Mucosa of descending colon (tissue), 3 donors: ENCODE measurements at regions not wholly inside any gene's neighbourhood (a gene's known extent, or its start where the extent isn't known, plus 50 kb on each side); places are given as distances from the start of the nearest gene placed in this dataset.

Experiments used
- ATAC-seq: fragments of 200-7000 bp; cut with Tn5 transposase; one replicate; pipeline ENCODE4 v1.9.1; 2020; ENCODE audit warnings: mild to moderate bottlenecking, moderate library complexity
- DNase-seq, 3 donors: peaks; one replicate each; pipeline ENCODE4 v3.0.0-alpha.2; 2020
- H3K36me3 ChIP-seq: fragments of 200-600 bp; one replicate; pipeline ENCODE4 v1.8.0; 2021; ENCODE audit warnings: low read depth, mild to moderate bottlenecking
- H3K4me1 ChIP-seq: fragments of 200-600 bp; one replicate; pipeline ENCODE4 v1.8.0; 2021; ENCODE audit warnings: low read depth, mild to moderate bottlenecking
- H3K4me3 ChIP-seq: fragments of 200-600 bp; one replicate; pipeline ENCODE4 v1.8.0; 2021; ENCODE audit warnings: mild to moderate bottlenecking
- H3K9me3 ChIP-seq: fragments of 200-600 bp; one replicate; pipeline ENCODE4 v1.8.0; 2021; ENCODE audit warnings: mild to moderate bottlenecking
- intact Hi-C, 2 donors: fragments of 100-400 bp; cut with DNase I in 1 of 2; cut with micrococcal nuclease in 1 of 2; formaldehyde crosslinking; loops; one replicate each; pipeline versions ENCODE4 v1.11.0 to v1.11.1; 2022; cut with DNase I, micrococcal nuclease
- TF ChIP-seq, protein P1 (sequence below): fragments of 200-600 bp; IDR thresholded peaks from one replicate; pipeline ENCODE4 v1.8.0; 2022; ENCODE audit warnings: antibody characterized with exemption, mild to moderate bottlenecking
- donor health status: DM: no; HTN: no; CAD: no; lungs with moderate emphysema.
- donor health status: DM: no; HTN: no; CAD: no.
- donor health status: DM: no; HTN: yes; CAD: no.

DNA sequence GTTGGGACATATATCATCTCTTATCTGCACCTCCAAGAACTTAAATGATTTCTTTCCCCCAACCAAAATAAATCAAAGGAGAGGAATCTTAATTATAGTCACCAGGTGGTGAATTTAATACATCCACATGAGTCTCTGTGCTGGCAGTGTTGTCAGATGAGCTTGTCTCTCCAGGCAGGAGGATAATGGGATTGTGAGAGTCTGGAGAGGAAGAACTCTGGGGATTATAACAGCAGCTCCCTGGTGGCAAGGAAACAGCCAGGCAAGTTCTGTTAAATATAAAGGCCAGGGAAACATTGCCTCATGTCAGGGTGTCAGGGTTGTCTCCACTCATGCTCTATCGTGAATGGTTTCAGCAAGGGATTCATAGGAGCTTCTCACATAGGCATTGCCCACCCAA lies 80.8 kb downstream of the TLR4 start:
- ATAC-seq (no peak), DNase-seq (no peak)
- intact Hi-C loops, result no loop called here
- H3K4me1 ChIP-seq, result peaks cover 5% of the 10 kb centered on the region
- TF ChIP-seq, protein P1, sequence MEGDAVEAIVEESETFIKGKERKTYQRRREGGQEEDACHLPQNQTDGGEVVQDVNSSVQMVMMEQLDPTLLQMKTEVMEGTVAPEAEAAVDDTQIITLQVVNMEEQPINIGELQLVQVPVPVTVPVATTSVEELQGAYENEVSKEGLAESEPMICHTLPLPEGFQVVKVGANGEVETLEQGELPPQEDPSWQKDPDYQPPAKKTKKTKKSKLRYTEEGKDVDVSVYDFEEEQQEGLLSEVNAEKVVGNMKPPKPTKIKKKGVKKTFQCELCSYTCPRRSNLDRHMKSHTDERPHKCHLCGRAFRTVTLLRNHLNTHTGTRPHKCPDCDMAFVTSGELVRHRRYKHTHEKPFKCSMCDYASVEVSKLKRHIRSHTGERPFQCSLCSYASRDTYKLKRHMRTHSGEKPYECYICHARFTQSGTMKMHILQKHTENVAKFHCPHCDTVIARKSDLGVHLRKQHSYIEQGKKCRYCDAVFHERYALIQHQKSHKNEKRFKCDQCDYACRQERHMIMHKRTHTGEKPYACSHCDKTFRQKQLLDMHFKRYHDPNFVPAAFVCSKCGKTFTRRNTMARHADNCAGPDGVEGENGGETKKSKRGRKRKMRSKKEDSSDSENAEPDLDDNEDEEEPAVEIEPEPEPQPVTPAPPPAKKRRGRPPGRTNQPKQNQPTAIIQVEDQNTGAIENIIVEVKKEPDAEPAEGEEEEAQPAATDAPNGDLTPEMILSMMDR, result no peak
- H3K9me3 ChIP-seq, result no peaks in the 10 kb centered on the region
- no peaks in the 10 kb centered on the region for H3K36me3 ChIP-seq
- H3K4me3 ChIP-seq, result no peak overlapping the region

DNA sequence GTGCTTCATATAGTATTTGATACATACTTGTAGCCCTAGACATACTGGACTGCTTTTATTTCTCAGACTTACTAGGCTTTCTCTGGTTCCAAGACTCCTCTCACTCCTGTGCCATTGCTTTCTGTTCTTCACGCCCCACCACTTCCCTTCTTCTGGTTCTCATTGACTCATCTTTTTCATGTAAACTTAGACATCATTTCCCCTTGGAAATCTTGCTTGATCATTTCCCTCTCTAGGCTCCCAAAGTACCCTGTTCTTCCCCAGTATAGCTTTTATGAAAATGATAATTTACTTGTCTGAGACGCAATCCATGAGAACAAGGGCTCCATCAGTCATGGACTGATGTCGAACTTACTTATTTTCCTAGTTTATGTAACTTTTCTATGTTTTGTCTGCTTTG lies 83.5 kb downstream of the TLR4 start:
- Histone ChIP-seq H3K4me1 (peaks cover 5% of the 10 kb centered on the region), H3K9me3 (no peaks in the 10 kb centered on the region), H3K36me3 (no peaks in the 10 kb centered on the region), H3K4me3 (no peak overlapping the region)
- TF ChIP-seq, protein P1, result no peak
- intact Hi-C loops, result no loop called here
- ATAC-seq (no peak), DNase-seq (no peak)

DNA sequence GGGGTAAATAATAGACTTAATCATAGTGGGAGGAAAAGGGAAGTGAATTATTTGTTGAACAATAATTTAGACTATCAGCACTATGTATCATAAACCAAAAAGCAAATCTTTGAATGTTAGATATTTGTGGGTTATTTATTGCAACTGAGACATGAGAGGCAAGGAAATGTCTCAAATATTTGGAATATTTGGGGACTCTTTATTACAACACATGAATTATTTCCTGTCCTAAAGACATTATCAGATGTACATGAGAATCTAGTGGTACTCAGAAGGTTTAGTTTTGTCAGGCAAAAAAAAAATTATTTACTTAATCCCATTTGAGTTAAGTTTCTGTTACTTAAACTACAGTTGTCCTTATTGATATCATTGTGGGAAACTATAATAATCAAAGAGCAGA lies 91.1 kb downstream of the TLR4 start:
- DNase-seq (no peak), ATAC-seq (no peak)
- Histone ChIP-seq H3K4me1 (no peaks in the 10 kb centered on the region), H3K36me3 (no peaks in the 10 kb centered on the region), H3K9me3 (no peaks in the 10 kb centered on the region), H3K4me3 (no peak overlapping the region)
- intact Hi-C loops, result no loop called here
- TF ChIP-seq, protein P1, result no peak

DNA sequence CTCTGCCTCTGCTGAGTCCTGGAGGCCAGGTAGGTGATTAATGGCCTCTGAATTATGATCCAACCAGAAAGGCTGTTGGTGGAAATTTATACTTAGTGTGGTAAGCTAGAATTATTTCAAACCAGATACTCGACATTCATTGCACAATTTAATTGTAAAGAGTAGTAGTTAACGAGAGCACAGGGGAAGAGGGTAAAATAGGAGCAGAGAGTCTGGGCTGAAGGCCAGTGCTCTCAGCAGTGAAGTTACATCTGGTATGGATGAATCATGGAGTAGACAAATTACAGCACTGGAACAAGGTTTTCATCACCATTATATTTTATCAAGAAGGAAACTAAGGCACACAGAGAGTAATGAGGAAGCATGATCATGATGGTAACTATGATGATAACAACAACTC lies 92.5 kb downstream of the TLR4 start:
- H3K9me3 ChIP-seq, result no peaks in the 10 kb centered on the region
- no peak for DNase-seq
- H3K4me1 ChIP-seq, result no peaks in the 10 kb centered on the region
- H3K36me3 ChIP-seq, result no peaks in the 10 kb centered on the region
- intact Hi-C loops, result no loop called here
- no peak overlapping the region for H3K4me3 ChIP-seq
- TF ChIP-seq, protein P1, result no peak
- no peak for ATAC-seq

DNA sequence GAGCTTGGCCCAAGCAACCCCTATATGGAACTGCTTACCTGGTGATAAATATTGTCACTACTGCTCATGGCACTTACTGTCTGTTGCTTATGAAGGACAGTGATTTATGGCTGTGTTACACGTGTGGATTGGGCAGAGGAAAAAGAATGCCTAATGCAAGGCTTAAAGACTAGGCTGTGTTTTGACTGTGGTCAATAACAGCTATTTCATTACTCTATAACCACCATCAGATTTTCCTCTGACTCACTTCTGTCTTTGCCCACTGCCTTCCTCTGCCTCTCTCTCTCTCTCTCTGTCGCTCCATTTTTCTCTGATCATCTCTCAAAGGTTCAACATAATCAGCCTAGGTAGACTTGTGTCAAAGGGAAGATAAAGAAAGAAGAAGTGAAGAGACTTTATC lies 96.2 kb downstream of the TLR4 start:
- Histone ChIP-seq H3K36me3 (no peaks in the 10 kb centered on the region), H3K4me3 (no peak overlapping the region), H3K9me3 (no peaks in the 10 kb centered on the region), H3K4me1 (no peaks in the 10 kb centered on the region)
- intact Hi-C loops, result no loop called here
- DNase-seq (no peak), ATAC-seq (no peak)
- TF ChIP-seq, protein P1, result no peak

DNA sequence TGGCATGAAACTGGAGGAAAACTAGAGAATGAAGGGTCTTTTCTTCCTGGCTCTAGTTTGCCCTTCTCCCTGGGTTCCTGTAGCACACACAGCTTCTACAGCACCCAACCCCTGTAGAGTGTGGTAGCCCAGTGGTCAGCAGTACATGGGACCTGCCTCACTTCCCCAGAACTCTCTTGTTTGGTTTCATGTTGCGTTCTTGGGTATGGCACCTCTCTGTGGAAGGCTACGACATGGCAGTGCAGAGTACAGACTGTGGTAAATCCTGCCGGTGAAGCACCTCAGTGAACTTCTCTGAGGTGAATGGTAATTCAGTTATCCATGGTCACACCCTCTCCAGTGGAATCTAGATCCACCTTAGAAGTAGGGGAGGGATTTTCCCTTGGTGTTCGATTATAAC lies 105.5 kb downstream of the TLR4 start:
- no peak overlapping the region for H3K4me3 ChIP-seq
- no peaks in the 10 kb centered on the region for H3K4me1 ChIP-seq
- no peaks in the 10 kb centered on the region for H3K9me3 ChIP-seq
- DNase-seq (no peak), ATAC-seq (no peak)
- intact Hi-C loops, result no loop called here
- no peaks in the 10 kb centered on the region for H3K36me3 ChIP-seq
- TF ChIP-seq, protein P1, result no peak
